HFFc6 (cell line): ENCODE measurements at regions not wholly inside any gene's neighbourhood (a gene's known extent, or its start where the extent isn't known, plus 50 kb on each side); places are given as distances from the start of the nearest gene placed in this dataset.

Source experiments
- DNase-seq: peaks from one replicate; pipeline ENCODE4 v3.0.0-alpha.2; 2018
- H3K27ac Mint-ChIP-seq: 2 replicates; pipeline ENCODE4 v1.8.0; 2020; ENCODE audit warnings: mild to moderate bottlenecking, mixed read lengths
- H3K27me3 Mint-ChIP-seq: 2 replicates; pipeline ENCODE4 v1.8.0; 2021; ENCODE audit warnings: mild to moderate bottlenecking, moderate library complexity, mixed read lengths; ENCODE audit not compliant: insufficient read depth
- H3K36me3 Mint-ChIP-seq: 2 replicates; pipeline ENCODE4 v1.8.0; 2021; ENCODE audit warnings: low read depth, mixed read lengths
- H3K4me1 Mint-ChIP-seq: 2 replicates; pipeline ENCODE4 v1.8.0; 2020; ENCODE audit warnings: low read depth, mixed read lengths
- H3K4me3 Mint-ChIP-seq: 2 replicates; pipeline ENCODE4 v1.8.0; 2020; ENCODE audit warnings: mild to moderate bottlenecking, moderate library complexity, mixed read lengths
- H3K9me3 Mint-ChIP-seq: 2 replicates; pipeline ENCODE4 v1.8.0; 2020; ENCODE audit warnings: mild to moderate bottlenecking, mixed read lengths
- TF ChIP-seq, protein P1 (sequence below): fragments of 200-600 bp; sonication (generic); IDR thresholded peaks from 2 replicates; pipeline ENCODE4 v1.5.0; 2021; ENCODE audit warnings: antibody characterized with exemption, mild to moderate bottlenecking

DNA sequence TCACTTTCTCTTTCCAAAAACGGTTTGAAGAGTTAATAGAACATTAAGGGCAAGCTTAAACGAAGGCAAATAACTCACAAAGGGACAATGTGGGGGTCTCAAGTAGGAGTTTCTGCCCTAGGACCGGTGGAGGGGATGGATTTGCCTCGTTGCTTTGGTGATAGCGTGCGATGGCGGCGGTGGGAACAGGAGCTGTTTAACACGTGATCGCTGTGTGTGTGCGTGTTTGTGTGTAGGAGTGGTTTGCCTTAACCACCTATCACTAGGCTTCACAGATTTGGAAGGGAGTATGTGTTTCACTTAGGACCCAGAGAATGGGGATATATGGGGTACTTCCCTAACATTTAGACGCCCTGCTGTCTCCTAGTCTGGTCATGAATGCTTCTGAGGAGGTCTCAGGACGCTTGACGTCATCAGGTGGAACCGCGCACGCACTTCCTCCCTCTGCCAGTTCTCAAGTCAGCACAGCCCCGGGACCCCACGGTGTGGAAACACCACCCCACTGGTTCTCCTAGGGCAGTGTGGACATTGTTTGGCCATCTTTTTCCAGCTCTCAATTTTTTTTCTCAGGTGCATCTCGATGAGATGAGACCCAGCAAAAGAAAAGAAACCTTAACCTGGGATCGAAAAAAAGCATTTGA, 231.2 kb downstream of the ATP23 start:
- H3K9me3 Mint-ChIP-seq = no peaks in the 10 kb centered on the region
- TF ChIP-seq, protein P1, sequence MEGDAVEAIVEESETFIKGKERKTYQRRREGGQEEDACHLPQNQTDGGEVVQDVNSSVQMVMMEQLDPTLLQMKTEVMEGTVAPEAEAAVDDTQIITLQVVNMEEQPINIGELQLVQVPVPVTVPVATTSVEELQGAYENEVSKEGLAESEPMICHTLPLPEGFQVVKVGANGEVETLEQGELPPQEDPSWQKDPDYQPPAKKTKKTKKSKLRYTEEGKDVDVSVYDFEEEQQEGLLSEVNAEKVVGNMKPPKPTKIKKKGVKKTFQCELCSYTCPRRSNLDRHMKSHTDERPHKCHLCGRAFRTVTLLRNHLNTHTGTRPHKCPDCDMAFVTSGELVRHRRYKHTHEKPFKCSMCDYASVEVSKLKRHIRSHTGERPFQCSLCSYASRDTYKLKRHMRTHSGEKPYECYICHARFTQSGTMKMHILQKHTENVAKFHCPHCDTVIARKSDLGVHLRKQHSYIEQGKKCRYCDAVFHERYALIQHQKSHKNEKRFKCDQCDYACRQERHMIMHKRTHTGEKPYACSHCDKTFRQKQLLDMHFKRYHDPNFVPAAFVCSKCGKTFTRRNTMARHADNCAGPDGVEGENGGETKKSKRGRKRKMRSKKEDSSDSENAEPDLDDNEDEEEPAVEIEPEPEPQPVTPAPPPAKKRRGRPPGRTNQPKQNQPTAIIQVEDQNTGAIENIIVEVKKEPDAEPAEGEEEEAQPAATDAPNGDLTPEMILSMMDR = no peak
- peaks cover 5% of the 10 kb centered on the region; the same call in 1 of the 2 replicates for H3K4me1 Mint-ChIP-seq
- H3K27me3 Mint-ChIP-seq = peaks cover 10% of the 10 kb centered on the region
- H3K27ac Mint-ChIP-seq = no peak overlapping the region
- no peaks in the 10 kb centered on the region for H3K36me3 Mint-ChIP-seq
- DNase-seq = no peak
- H3K4me3 Mint-ChIP-seq = no peak overlapping the region

DNA sequence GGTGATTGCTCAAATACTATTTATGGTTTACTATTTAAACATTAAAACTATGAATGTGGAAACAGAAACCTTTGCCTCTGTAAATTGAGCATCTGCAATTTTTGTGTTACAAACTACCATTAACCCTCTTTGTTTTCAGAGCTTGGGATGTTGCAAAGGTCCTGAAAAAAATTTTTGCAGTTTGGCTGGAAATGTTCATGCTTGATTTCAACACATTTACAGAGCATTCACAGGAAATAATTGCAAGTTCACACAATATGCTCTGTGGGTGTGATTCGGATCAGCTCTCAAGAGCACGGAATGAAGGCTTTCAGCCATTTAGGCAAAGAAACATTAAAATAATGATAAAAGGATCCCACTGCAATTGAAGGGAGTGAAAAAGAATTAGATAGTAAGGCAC, 232.9 kb downstream of the ATP23 start:
- Mint-ChIP-seq H3K9me3 (no peaks in the 10 kb centered on the region), H3K4me3 (no peak overlapping the region), H3K27ac (no peak overlapping the region), H3K27me3 (peaks cover 13% of the 10 kb centered on the region), H3K4me1 (peaks cover 5% of the 10 kb centered on the region; the same call in 1 of the 2 replicates), H3K36me3 (no peaks in the 10 kb centered on the region)
- DNase-seq = no peak
- TF ChIP-seq, protein P1 = no peak

DNA sequence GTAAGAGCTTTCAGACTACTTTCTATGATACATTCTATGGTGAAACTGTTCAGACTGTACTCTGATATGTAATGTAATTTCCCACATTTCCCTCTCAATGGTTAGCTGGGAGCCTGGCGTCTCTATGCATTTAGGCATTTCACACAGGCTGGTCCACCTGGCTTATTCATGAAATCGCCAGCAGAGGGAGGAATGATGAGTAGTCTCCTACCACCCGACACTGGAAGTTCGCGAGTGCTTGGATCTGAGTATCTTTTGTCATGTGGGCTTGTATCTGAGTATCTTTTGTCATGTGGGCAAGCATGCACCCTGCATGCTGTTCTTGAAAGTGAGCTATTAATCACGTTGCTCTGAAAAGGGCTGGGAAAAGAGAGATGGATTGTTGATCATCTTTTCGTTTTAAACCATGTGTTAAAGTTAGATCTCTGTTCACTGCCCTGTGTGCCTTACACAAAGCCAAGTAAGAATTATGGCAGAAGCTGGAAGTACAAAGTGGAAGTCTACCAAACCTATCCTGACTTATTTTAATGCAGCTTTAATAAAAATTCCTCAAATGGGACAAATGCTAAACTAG, 235.0 kb downstream of the ATP23 start:
- no peak overlapping the region for H3K4me3 Mint-ChIP-seq
- TF ChIP-seq, protein P1 = peak; percentile 67
- H3K27ac Mint-ChIP-seq = no peak overlapping the region
- no peaks in the 10 kb centered on the region for H3K36me3 Mint-ChIP-seq
- no peak for DNase-seq
- no peaks in the 10 kb centered on the region for H3K9me3 Mint-ChIP-seq
- H3K4me1 Mint-ChIP-seq = peaks cover 5% of the 10 kb centered on the region; the same call in 1 of the 2 replicates
- peaks cover 14% of the 10 kb centered on the region for H3K27me3 Mint-ChIP-seq

DNA sequence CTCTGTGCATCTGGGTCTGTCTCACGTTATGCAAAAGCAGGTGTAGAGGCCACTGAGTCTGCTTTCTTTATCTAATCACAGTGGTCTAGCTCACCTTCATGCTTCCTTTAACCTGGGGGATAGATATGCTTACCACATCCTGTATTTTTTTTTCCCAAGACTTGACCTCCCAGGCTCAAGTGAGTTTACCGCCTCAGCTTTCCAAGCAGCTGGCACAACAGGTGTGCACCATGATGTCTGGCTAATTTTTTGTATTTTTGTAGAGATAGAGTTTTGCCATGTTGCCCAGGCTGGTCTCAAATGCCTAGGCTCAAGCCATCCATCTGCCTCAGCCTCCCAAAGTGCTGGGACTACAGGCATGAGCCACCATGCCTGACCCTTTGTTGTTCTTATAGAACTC, 236.0 kb downstream of the ATP23 start:
- Mint-ChIP-seq H3K4me3 (no peak overlapping the region), H3K4me1 (no peaks in the 10 kb centered on the region), H3K36me3 (no peaks in the 10 kb centered on the region), H3K27me3 (peaks cover 15% of the 10 kb centered on the region), H3K9me3 (no peaks in the 10 kb centered on the region), H3K27ac (no peak overlapping the region)
- TF ChIP-seq, protein P1 = no peak
- no peak for DNase-seq

DNA sequence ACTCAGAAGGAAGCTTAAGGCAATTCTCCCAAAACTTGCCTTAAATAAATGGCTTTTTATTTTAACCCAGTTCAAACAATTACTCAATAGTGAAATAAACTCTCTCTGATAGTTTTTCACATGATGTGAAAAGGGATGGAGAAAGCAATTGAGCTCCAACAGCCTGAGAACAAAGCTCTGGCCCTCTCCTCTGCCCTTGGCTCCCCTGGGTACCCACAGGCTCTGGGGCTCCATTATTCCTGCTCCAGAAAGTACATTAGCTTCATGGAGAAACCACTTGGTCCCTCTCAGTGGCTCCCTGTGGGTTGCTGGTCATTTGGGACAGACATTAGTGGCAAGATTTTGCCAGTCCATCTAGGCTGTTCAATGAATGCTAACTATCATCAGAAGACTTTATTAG, 242.8 kb downstream of the ATP23 start:
- Mint-ChIP-seq H3K4me3 (no peak overlapping the region), H3K4me1 (no peaks in the 10 kb centered on the region), H3K27ac (no peak overlapping the region), H3K36me3 (no peaks in the 10 kb centered on the region), H3K9me3 (no peaks in the 10 kb centered on the region), H3K27me3 (peaks cover 2% of the 10 kb centered on the region)
- TF ChIP-seq, protein P1 = no peak
- DNase-seq = no peak
